ENCODE measurements at regions not wholly inside any gene's neighbourhood (a gene's known extent, or its start where the extent isn't known, plus 50 kb on each side); places are given as distances from the start of the nearest gene placed in this dataset.
"Not testable (repeated sequence)": the region's sequence is repeated elsewhere in the genome, so short reads cannot be mapped to it uniquely, and the experiment has no call there.

DNA sequence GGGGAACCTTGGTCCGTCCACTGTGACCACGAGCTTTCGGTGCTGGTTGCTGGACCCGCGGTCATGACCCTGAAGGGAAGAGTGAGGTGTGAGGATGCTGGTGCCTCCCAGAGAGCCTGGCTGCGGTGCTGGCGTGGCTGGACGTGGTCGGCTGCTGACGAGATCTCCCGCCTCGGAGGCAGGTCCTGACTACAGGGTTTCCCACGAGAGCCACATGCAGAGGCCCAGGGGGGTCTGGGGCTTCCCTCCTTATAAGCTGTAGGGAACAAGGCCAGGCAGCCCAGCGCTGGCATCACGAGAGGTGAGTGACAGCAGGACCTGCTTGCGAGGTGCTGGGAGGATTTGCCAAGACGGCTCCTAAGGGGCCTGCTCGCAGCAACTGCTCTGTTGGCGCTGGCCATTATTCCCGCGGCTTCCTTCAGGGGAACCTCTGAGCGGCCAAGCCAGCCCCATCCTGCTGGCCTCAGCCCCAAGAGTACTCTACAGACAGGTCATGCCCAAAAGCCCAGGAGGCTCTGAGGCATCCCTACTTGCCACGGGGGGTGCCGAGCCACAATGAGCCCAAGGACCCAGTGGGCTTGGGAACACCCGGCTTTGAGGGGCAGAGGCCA lies 134.8 kb downstream of the FOXL1 start:
- DNase-seq (ENCODE audit: low read depth in 2 of 2): no peak

DNA sequence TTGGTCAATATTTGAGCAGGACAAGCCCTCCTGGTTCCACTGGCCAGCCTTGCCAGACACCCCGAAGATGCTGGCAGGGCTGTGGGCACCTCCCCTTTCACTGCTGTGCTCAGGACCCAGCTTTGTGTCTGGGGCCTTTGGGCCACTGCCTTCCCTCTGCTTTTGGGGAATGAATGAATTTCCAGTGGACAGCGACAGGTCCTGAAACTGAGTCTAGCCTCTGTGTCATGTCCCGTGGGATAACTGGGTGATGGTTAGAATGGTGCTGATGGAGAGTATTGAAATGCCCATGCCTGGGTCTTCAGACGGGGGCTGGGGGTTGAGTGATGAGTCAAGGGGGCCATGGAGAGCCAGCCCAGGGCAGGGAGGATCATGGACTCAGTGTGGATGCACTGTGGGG lies 135.8 kb downstream of the FOXL1 start:
- DNase-seq (ENCODE audit: low read depth in 2 of 2): no peak

DNA sequence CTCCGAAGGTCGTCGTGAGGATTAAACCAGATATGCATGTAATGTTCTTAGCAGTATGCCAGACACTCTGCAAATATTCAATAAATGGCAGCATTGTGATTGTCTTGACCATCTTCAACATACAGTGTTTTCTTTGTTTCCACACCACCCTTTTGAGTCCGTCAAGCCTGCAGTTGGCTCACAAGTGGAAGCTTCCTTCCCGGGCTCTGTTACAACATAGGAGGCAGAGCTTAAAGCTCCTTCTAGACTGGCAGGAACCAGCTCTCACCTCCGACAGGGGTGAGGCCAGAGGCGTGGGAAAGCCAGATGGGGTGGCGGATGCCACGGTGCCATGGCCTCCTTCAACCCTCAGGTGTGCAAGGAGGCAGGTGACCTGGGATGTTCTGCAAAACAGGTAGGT lies 138.3 kb downstream of the FOXL1 start:
- DNase-seq (ENCODE audit: low read depth in 2 of 2): no peak

DNA sequence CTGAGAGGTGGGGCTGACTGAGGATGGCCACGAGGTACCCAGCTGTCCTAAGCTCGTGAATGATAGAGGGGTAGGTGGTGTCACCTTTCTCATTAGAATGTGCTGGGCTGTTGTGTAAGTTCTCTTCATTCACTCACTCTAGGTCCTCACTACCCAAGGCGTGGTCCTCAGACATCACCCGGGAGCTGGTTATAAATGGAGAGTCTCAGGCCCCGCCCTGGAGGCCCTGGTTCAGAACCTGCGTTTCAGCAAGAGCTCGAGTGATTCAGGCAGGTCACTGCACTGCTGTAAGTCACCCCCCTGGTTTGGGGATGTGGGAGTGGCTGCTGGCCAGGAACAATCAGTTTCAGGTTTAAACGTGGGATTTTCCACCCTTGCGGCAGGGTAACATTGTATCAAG lies 139.8 kb downstream of the FOXL1 start:
- DNase-seq (ENCODE audit: low read depth in 2 of 2): no peak

GRCh38 chr16:86722970-86723369 lies 144.6 kb downstream of the FOXL1 start:
- no peak for DNase-seq (ENCODE audit: low read depth in 2 of 2)

DNA sequence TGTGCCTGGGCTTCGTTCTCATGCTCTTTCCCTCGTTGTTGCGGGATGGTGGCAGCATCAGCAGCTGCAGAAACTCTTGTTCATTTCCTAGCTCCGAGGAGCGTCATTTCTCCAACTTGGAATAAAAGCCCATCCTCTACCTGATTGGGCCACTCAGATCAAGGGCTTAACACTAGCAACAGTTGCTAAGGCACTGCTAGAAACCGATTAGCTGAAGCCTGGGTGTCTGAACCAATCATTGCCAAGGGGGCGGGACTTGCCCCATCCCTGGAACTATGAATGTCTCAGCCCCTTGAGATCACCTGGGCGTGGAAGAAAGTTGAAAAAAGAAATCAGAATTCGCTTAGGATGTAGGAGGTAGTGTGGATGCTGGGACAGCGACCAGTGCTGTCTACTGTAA lies 145.3 kb downstream of the FOXL1 start:
- no peak for DNase-seq (ENCODE audit: low read depth in 2 of 2)

DNA sequence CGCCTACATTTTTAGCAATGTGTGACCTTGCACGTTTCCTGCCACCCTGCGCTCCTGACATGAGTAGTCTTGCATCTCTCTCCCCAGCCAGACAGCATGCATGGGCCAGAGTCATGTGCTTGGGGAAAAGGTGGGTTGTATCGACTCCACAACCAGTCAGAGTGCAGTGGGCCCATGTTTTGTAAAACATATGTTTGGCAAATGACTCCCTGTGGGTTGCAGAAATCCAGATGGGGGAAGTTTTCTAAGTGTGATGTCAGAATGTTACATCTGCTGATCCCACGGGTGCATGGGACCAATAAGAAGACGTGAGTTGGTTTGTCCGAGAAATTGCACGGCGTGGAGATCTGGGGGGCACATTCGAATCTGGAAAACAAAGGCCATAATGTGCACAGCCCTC lies 147.1 kb downstream of the FOXL1 start:
- no peak for DNase-seq (ENCODE audit: low read depth in 2 of 2)

DNA sequence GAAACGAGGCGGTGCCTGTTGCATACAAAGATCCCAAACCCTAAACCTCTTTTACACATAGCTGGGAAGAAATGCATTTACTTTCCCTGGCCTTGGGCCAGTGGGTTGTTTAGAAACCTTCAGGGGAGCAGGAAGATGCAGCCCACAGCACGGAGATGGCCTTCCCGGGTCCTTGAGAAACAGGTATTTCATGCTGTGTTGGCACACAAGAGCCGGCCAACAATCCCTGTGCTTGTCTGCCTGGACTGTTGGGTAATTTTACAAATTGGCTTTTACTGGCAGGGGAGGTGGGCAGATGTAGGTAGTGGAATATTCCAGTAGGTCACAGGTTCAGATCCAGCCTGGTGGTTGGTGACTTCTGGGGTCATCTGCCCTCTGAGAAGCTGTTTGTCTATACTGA lies 148.0 kb downstream of the FOXL1 start:
- DNase-seq (ENCODE audit: low read depth in 2 of 2): no peak

DNA sequence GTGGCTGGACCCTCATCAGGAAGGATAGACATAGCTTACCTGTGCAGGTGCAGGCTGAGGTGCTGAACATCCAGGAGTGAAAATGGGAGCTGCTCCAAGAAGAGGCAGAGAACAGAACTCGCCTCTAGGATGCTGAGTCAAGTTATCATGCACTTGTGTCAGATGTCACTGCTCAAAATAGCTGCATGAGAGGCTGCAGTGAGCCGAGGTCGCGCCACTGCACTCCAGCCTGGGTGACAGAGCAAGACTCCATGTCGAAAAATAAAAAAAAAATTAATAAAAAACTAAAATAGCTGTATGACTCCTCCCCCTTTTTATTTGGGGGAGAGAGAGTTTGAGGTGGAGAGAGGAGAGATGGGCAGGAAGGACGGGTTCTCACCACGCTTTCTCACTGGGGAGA lies 148.8 kb downstream of the FOXL1 start:
- no peak for DNase-seq (ENCODE audit: low read depth in 2 of 2)

DNA sequence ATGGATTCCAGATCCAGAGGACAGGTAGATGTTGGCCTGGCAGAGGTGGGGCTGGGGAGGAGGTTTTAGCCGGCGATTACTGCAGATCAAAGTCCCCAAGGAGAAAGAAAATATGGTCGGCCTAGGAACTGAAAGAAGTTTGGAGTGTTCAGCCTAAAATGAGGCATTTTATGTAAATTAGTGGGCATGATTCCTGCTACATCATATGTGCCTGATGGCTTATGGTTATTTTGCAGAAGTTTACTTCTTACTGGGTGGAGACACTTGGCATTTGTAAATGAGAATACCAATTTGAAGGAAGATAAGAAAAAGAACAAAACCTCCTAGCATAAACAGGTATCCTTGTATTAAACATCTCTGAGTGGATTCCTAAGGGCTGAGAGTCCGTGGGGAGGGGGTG lies 149.3 kb downstream of the FOXL1 start:
- DNase-seq (ENCODE audit: low read depth in 2 of 2): no peak

DNA sequence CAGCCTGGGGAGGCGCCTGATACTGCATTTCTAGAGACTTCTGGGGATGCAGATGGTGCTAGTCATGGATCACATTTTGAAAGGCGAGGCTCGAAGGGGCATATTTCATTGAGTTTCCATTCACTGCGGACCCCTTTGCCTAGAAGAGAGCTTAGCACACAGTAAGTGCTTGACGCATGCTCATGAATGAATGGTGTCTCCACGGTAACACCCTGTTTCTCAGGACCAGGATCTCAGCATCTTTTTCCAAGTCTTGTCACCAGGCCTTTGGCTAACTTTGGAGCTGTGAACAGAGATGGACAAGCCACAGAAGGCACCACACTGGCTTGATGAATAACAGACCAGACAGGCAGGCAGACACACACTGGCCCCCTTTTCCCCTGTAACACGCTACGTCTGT lies 151.3 kb downstream of the FOXL1 start:
- no peak for DNase-seq (ENCODE audit: low read depth in 2 of 2)

DNA sequence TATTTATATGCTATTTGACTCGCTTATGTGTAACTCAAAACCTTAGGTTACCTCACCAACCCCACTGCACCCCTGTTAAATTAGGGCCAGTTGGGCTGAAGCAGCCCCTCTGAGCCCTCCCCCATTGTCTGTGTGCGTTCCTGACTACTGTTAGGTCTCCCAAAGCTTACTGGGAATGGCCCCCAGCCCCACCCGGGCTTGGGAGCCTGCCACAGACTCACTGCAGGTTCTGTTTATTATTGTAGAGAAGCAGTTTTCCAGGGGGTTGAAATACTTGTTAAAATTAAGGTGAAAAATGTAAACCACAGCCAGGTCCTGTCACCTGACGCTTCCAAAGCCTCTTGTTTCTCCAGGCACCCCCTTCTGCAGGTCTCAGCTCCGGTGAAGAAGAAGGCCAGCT lies 151.7 kb downstream of the FOXL1 start:
- DNase-seq (ENCODE audit: low read depth in 2 of 2): no peak

GRCh38 chr16:86730597-86730996 lies 152.2 kb downstream of the FOXL1 start:
- no peak for DNase-seq (ENCODE audit: low read depth in 2 of 2)

DNA sequence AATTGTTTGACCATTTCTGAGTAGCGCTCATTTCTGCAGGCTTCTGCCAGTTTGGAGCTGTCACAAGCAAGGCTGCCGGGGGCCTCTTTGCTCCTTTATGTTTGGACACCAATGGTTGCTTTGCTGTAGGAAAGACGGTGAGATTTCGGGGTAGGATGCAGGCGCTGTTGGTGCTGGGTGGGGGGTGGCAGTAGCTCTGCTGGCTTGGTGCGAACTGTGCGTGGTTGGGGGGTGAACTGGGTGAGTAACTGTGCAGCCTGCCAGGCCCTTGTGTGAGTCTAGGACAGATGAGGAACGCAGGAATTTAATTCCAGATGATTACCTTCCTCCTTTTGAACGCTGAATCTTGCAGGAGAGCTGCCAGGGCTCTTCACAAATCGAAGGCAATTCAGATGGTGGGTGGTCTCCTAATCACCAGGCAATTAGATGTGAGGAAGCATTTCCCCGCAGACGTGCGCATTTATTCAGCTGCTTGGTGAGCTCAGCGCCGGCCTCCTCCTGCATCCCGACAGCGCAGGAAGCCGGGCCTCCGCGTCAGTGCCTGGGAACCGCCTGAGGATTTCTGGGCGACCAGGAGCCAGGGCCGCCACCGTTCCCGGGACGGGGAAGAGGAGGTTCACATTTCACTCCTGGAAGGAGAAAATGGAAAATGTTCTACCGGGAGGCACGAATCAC lies 154.4 kb downstream of the FOXL1 start:
- DNase-seq (ENCODE audit: low read depth in 2 of 2): no peak

DNA sequence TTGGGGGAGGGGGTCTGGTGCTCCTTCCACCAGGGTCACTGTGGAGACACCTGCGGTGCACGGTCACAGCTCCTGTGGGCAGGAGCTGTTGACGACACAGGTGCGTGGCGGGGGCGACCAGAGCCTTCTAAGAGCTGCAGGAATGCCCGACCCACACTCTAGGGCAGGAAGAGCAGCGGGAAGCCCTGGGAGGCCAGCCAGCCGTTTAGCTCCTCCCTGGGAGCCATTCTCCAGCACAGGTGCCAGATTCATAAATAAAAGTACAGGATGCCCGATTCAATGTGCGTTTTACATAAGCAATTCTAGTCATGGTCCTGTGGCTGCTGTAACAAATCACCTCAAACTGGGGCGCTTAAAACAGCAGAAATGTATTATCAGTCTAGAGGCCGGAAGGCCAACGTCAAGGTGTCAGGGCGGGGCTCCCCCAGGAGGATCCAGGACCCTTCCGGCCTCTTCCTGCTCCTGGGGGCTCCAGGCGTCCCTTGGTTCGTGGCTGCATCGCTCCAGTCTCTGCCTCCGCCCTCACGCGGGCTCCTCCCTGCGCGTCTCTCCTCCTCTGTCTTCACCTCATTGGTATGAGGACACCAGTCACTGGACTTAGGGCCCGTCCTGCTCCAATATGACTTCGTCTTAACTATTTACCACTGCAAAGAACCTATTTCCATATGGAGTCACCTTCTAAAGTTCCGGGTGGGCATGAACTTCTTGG lies 155.4 kb downstream of the FOXL1 start:
- DNase-seq (ENCODE audit: low read depth in 2 of 2): no peak

GRCh38 chr16:86734543-86735460 lies 156.5 kb downstream of the FOXL1 start:
- DNase-seq (ENCODE audit: low read depth in 2 of 2): no peak

DNA sequence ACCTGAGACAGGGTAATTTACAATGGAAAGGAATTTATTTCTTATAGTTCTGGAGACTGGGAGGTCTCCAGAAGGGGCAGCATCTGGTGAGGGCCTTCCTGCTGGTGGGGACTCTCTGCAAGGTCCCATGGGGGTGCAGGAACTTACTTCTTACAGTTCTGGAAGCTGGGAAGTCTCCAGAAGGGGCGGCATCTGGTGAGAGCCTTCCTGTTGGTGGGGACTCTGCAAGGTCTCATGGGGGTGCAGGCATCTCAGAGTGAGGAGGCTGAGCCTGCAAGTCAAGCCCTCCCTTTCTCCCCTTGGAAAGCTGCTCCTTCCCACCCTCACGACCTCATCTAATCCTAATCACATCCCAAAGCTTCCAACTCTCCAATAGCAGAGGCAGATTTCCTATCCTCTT lies 157.4 kb downstream of the FOXL1 start:
- DNase-seq (ENCODE audit: low read depth in 2 of 2): no peak

GRCh38 chr16:86736502-86736901 lies 158.2 kb downstream of the FOXL1 start:
- no peak for DNase-seq (ENCODE audit: low read depth in 2 of 2)

GRCh38 chr16:86737083-86737482 lies 158.7 kb downstream of the FOXL1 start:
- DNase-seq (ENCODE audit: low read depth in 2 of 2): no peak

DNA sequence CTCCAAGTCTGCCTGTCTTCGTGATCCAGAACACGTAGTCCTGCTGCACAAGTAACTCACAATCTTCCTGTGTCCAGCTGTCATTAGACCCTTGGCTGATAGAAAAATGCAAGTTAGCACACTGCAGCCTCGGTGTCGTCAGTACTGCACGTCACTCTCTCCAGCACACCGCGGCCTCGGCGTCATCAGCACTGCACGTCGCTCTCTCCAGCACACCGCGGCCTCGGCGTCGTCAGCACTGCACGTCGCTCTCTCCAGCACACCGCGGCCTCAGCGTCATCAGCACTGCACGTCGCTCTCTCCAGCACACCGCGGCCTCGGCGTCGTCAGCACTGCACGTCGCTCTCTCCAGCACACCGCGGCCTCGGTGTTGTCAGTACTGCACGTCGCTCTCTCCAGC lies 160.0 kb downstream of the FOXL1 start:
- DNase-seq (ENCODE audit: low read depth in 2 of 2): not testable (repeated sequence)

DNA sequence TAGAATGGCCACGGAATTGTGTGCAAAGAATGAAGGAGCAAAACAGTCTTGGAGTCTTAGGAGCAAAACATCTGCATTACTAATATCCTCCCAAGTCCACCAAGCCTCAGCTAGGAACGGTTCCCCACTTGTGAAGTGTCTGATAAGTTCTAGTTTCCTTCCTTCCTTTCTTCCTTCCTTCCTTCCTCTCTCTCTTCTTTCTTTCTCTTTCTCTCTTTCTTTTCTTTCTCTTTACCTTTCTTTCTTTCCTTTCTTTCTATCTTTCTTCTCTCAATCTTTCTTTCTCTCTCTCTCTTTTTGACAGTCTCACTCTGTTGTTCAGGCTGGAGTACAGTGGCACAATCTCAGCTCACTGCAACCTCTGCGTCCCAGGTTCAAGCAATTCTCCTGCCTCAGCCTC lies 160.8 kb downstream of the FOXL1 start:
- DNase-seq (ENCODE audit: low read depth in 2 of 2): no peak

GRCh38 chr16:86739808-86740207 lies 161.5 kb downstream of the FOXL1 start:
- DNase-seq (ENCODE audit: low read depth in 2 of 2): no peak

Data from stimulated activated CD4-positive, alpha-beta T cell treated with anti-CD3 and anti-CD28 coated beads, Interleukin-4, amount 100 ng/mL, for 48 hours (primary cell).